Suprapubic skin (tissue), 4 donors: ENCODE measurements at regions not wholly inside any gene's neighbourhood (a gene's known extent, or its start where the extent isn't known, plus 50 kb on each side); places are given as distances from the start of the nearest gene placed in this dataset.

Experiments
- DNase-seq, 2 donors: peaks; one replicate each; pipeline ENCODE4 v3.0.0-alpha.2; 2019; ENCODE audit warnings: low spot score in 2 of 2
- H3K27ac ChIP-seq: fragments of 200-600 bp; sonication (generic); one replicate; pipeline ENCODE4 v1.5.1; 2019
- H3K27me3 ChIP-seq: fragments of 200-600 bp; sonication (generic); one replicate; pipeline ENCODE4 v1.5.1; 2019
- H3K36me3 ChIP-seq: fragments of 200-600 bp; sonication (generic); one replicate; pipeline ENCODE4 v1.5.1; 2019
- H3K4me1 ChIP-seq: fragments of 200-600 bp; sonication (generic); one replicate; pipeline ENCODE4 v1.5.1; 2019
- H3K4me3 ChIP-seq: fragments of 200-600 bp; sonication (generic); one replicate; pipeline ENCODE4 v1.5.1; 2019; ENCODE audit warnings: mild to moderate bottlenecking
- H3K9me3 ChIP-seq: fragments of 200-600 bp; sonication (generic); one replicate; pipeline ENCODE4 v1.5.1; 2019
- CTCF ChIP-seq, 2 donors: fragments of 200-600 bp in 1 of 2; fragments of 450-650 bp in 1 of 2; sonication (generic) in 1 of 2; IDR thresholded peaks; one replicate each; pipeline ENCODE4 v1.5.1; 2016 to 2019; ENCODE audit warnings: antibody characterized with exemption in 2 of 2, mild to moderate bottlenecking in 1 of 2, moderate library complexity in 1 of 2
- EP300 ChIP-seq: sonication (generic); formaldehyde crosslinking; IDR thresholded peaks from one replicate; pipeline ENCODE4 v1.6.1; 2017; ENCODE audit warnings: antibody characterized with exemption
- POLR2A ChIP-seq, 2 donors: fragments of 450-650 bp; IDR thresholded peaks; one replicate each; pipeline ENCODE4 v1.6.1; 2017; ENCODE audit warnings: antibody characterized with exemption in 2 of 2, mild to moderate bottlenecking in 2 of 2, moderate library complexity in 2 of 2
- POLR2AphosphoS5 ChIP-seq, 3 donors: sonication (generic); formaldehyde crosslinking; IDR thresholded peaks; one replicate each; pipeline ENCODE4 v1.6.1; 2017; ENCODE audit warnings: antibody characterized with exemption in 3 of 3
- WGBS: methylation state at CpG from one replicate; pipeline ENCODE4 v1.1.5; 2018; 5-methylcytosine and 5-hydroxymethylcytosine counted together

GRCh38 chr9:23288545-23288944 lies 537.5 kb downstream of the ELAVL2 start:
- H3K36me3 ChIP-seq: no peaks in the 10 kb centered on the region
- H3K4me3 ChIP-seq: no peak overlapping the region
- no peaks in the 10 kb centered on the region for H3K9me3 ChIP-seq
- no peak overlapping the region for H3K27ac ChIP-seq
- DNase-seq: no peak
- no peaks in the 10 kb centered on the region for H3K4me1 ChIP-seq
- no peak for TF ChIP-seq CTCF (IDR thresholded peaks at IDR 0.05)
- no peak for TF ChIP-seq EP300
- no peak for TF ChIP-seq POLR2AphosphoS5 (IDR thresholded peaks at IDR 0.05)
- TF ChIP-seq POLR2A (IDR thresholded peaks at IDR 0.05): no peak
- 51% methylated on average over 4 of the region's 4 CpGs for WGBS
- H3K27me3 ChIP-seq: no peaks in the 10 kb centered on the region

GRCh38 chr9:23290973-23291372 lies 535.1 kb downstream of the ELAVL2 start:
- Histone ChIP-seq H3K27me3 (no peaks in the 10 kb centered on the region), H3K9me3 (no peaks in the 10 kb centered on the region), H3K4me1 (no peaks in the 10 kb centered on the region), H3K27ac (no peak overlapping the region), H3K36me3 (no peaks in the 10 kb centered on the region), H3K4me3 (no peak overlapping the region)
- TF ChIP-seq CTCF (IDR thresholded peaks at IDR 0.05) (no peak), POLR2A (IDR thresholded peaks at IDR 0.05) (no peak), EP300 (no peak), POLR2AphosphoS5 (IDR thresholded peaks at IDR 0.05) (no peak)
- 62% methylated on average over 4 of the region's 4 CpGs for WGBS
- no peak for DNase-seq

- H3K4me1 ChIP-seq: no peaks in the 10 kb centered on the region
- H3K4me3 ChIP-seq: no peak overlapping the region
- TF ChIP-seq EP300 (no peak), POLR2AphosphoS5 (IDR thresholded peaks at IDR 0.05) (no peak), CTCF (IDR thresholded peaks at IDR 0.05) (no peak), POLR2A (IDR thresholded peaks at IDR 0.05) (no peak)
- no peaks in the 10 kb centered on the region for H3K27me3 ChIP-seq
- no peaks in the 10 kb centered on the region for H3K9me3 ChIP-seq
- no peak for DNase-seq
- H3K36me3 ChIP-seq: no peaks in the 10 kb centered on the region
- no peak overlapping the region for H3K27ac ChIP-seq
- 82% methylated on average over 4 of the region's 4 CpGs for whole genome bisulfite sequencing
Measured at GRCh38 chr9:23302281-23302680, 523.8 kb downstream of the ELAVL2 start.

- Histone ChIP-seq H3K4me3 (no peak overlapping the region), H3K4me1 (no peaks in the 10 kb centered on the region), H3K27me3 (no peaks in the 10 kb centered on the region), H3K27ac (no peak overlapping the region), H3K9me3 (no peaks in the 10 kb centered on the region), H3K36me3 (no peaks in the 10 kb centered on the region)
- no peak for DNase-seq
- 82% methylated on average over 3 of the region's 3 CpGs for WGBS
- TF ChIP-seq POLR2A (IDR thresholded peaks at IDR 0.05): no peak
- TF ChIP-seq EP300: no peak
- no peak for TF ChIP-seq POLR2AphosphoS5 (IDR thresholded peaks at IDR 0.05)
- no peak for TF ChIP-seq CTCF (IDR thresholded peaks at IDR 0.05)
Measured at GRCh38 chr9:23306731-23307130, 519.3 kb downstream of the ELAVL2 start.

- no peak for TF ChIP-seq POLR2AphosphoS5 (IDR thresholded peaks at IDR 0.05)
- TF ChIP-seq CTCF (IDR thresholded peaks at IDR 0.05): no peak
- no peak for TF ChIP-seq POLR2A (IDR thresholded peaks at IDR 0.05)
- no peak for TF ChIP-seq EP300
- Histone ChIP-seq H3K36me3 (no peaks in the 10 kb centered on the region), H3K27ac (no peak overlapping the region), H3K4me3 (no peak overlapping the region), H3K4me1 (no peaks in the 10 kb centered on the region), H3K9me3 (no peaks in the 10 kb centered on the region), H3K27me3 (no peaks in the 10 kb centered on the region)
- 65% methylated on average over 5 of the region's 5 CpGs for WGBS
- DNase-seq: no peak
Measured at GRCh38 chr9:23307731-23308513, 518.1 kb downstream of the ELAVL2 start.
